Ovary (tissue), 7 donors: ENCODE measurements at regions not wholly inside any gene's neighbourhood (a gene's known extent, or its start where the extent isn't known, plus 50 kb on each side); places are given as distances from the start of the nearest gene placed in this dataset.

Experiments used
- DNase-seq, 5 donors: peaks; one replicate each; pipeline ENCODE4 v3.0.0-alpha.2; 2019 to 2020
- H3K27ac ChIP-seq, 2 donors: fragments of 200-600 bp; one replicate each; pipeline versions ENCODE4 v1.5.1 to v1.8.0; 2019 to 2022
- H3K27me3 ChIP-seq: fragments of 200-600 bp; one replicate; pipeline ENCODE4 v1.8.0; 2022
- H3K36me3 ChIP-seq: fragments of 200-600 bp; sonication (generic); one replicate; pipeline ENCODE4 v1.5.1; 2019
- H3K4me1 ChIP-seq: one replicate; pipeline ENCODE4 v1.8.1; 2013; ENCODE audit warnings: mild to moderate bottlenecking, moderate library complexity; ENCODE audit not compliant: insufficient read depth
- H3K4me3 ChIP-seq: fragments of 200-600 bp; sonication (generic); one replicate; pipeline ENCODE4 v1.5.1; 2017
- H3K9me3 ChIP-seq, 2 donors: fragments of 200-600 bp in 1 of 2; sonication (generic) in 1 of 2; one replicate each; pipeline versions ENCODE4 v1.5.1 to v1.8.1; 2013 to 2019; ENCODE audit warnings: mild to moderate bottlenecking in 1 of 2, moderate library complexity in 1 of 2
- CTCF ChIP-seq, 3 donors: fragments of 450-650 bp in 2 of 3; fragments of 200-600 bp in 1 of 3; IDR thresholded peaks; one replicate each; pipeline versions ENCODE4 v1.5.1 to v1.8.0; 2016 to 2022; ENCODE audit warnings: antibody characterized with exemption in 3 of 3, mild to moderate bottlenecking in 1 of 3
- EP300 ChIP-seq: sonication (generic); formaldehyde crosslinking; IDR thresholded peaks from one replicate; pipeline ENCODE4 v1.6.1; 2017; ENCODE audit warnings: antibody characterized with exemption
- POLR2A ChIP-seq: fragments of 450-650 bp; IDR thresholded peaks from one replicate; pipeline ENCODE4 v1.6.1; 2017; ENCODE audit warnings: antibody characterized with exemption, mild to moderate bottlenecking, moderate library complexity
- WGBS, 3 donors: extraction: QIAGEN DNeasy Blood & Tissue Kit in 1 of 3; methylation state at CpG; one replicate each; pipeline versions ENCODE4 v1.1.5 to v1.1.7; 2013 to 2017; 5-methylcytosine and 5-hydroxymethylcytosine counted together
- intact Hi-C, 4 donors: fragments of 100-400 bp; cut with DNase I; formaldehyde crosslinking; loops; one replicate each; pipeline versions ENCODE4 v1.11.0 to v1.15.1; 2022 to 2023
- donor health status: DM: no; HTN: no; CAD: no; lungs with moderate emphysema.
- donor health status: DM: no; HTN: no; CAD: no.
- donor health status: Bipolar disorder and iron deficiency.
- donor health status: DM: no; HTN: no; CAD: no.
- donor health status: DM: yes; HTN: yes; CAD: no.

DNA sequence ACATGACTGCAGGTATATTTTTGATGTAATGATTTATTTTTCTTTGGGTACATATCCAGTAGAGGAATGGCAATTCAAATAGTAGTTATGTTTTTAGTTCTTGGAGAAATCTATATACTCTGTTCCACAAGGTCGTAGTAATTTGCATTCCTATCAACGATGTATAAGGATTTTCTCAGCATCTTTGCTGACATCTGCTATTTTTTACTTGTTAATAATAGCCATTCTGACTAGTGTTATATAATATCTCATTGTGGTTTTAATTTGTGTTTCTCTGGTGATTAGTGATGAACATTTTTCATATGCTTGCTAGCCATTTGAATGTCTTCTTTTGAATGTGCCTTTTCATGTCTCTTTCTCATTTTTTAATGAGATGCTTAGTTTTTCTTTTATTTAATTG, 292.1 kb upstream of the RGS18 start:
- H3K27me3 ChIP-seq, result no peaks in the 10 kb centered on the region
- H3K4me3 ChIP-seq, result no peak overlapping the region
- no peak for DNase-seq
- TF ChIP-seq POLR2A (no peak), CTCF (IDR thresholded peaks at IDR 0.05) (no peak), EP300 (no peak)
- WGBS, 3 donors, result 66 to 82% (median 68%) methylated on average over 2 of the region's 2 CpGs
- intact Hi-C loops, result no loop called here
- H3K9me3 ChIP-seq, result no peaks in the 10 kb centered on the region
- H3K36me3 ChIP-seq, result no peaks in the 10 kb centered on the region
- H3K4me1 ChIP-seq, result no peaks in the 10 kb centered on the region
- no peak overlapping the region for H3K27ac ChIP-seq

- H3K9me3 ChIP-seq, result no peaks in the 10 kb centered on the region
- TF ChIP-seq POLR2A, result no peak
- no peak for TF ChIP-seq CTCF (IDR thresholded peaks at IDR 0.05)
- no peak for TF ChIP-seq EP300
- no peak overlapping the region for H3K4me3 ChIP-seq
- DNase-seq, result no peak
- intact Hi-C loops, result no loop called here
- no peaks in the 10 kb centered on the region for H3K4me1 ChIP-seq
- H3K27ac ChIP-seq, result no peak overlapping the region
- H3K27me3 ChIP-seq, result no peaks in the 10 kb centered on the region
- no peaks in the 10 kb centered on the region for H3K36me3 ChIP-seq
- 72 to 77% (median 76%) methylated on average over 3 of the region's 3 CpGs for WGBS, 3 donors
These were observed 288.4 kb upstream of the RGS18 start for GRCh38 chr1:191869790-191870312.

DNA sequence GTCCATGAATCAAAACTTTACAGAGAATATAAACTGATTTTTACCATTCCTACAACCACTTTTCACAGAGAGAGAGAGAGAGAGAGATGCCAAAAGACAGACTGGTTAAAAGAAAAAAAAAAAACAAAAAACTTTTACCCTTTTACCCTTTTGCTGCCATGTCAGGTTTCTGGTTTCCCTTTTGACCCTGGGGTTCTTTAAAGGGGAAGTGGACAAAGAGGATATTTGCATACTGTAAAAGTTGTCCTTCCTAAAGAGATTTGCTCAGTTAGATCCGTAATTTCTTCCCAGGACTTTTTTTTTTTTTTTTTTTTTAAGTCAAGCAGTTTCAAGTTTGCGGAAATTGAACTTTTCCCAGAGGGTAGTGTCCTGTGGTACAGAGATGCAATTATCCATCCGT, 287.8 kb upstream of the RGS18 start:
- DNase-seq, result no peak
- TF ChIP-seq EP300, result no peak
- no peak for TF ChIP-seq POLR2A
- TF ChIP-seq CTCF (IDR thresholded peaks at IDR 0.05), result no peak
- 85 to 87% (median 87%) methylated on average over 3 of the region's 3 CpGs for WGBS, 3 donors

GRCh38 chr1:191875994-191876393, 282.3 kb upstream of the RGS18 start:
- intact Hi-C loops, result no loop called here
- Histone ChIP-seq H3K9me3 (no peaks in the 10 kb centered on the region), H3K4me1 (no peaks in the 10 kb centered on the region), H3K36me3 (no peaks in the 10 kb centered on the region), H3K27ac (no peak overlapping the region), H3K27me3 (no peaks in the 10 kb centered on the region), H3K4me3 (no peak overlapping the region)
- TF ChIP-seq EP300 (no peak), POLR2A (no peak), CTCF (IDR thresholded peaks at IDR 0.05) (no peak)
- WGBS, 3 donors, result 92 to 98% (median 96%) methylated on average over 1 of the region's 1 CpG
- DNase-seq, result no peak

More for the DNA sequence above, 287.8 kb upstream of the RGS18 start:
- Histone ChIP-seq H3K4me1 (no peaks in the 10 kb centered on the region), H3K9me3 (no peaks in the 10 kb centered on the region), H3K27ac (no peak overlapping the region), H3K27me3 (no peaks in the 10 kb centered on the region), H3K4me3 (no peak overlapping the region), H3K36me3 (no peaks in the 10 kb centered on the region)
- intact Hi-C loops, result no loop called here
